ENCODE measurements at regions not wholly inside any gene's neighbourhood (a gene's known extent, or its start where the extent isn't known, plus 50 kb on each side); places are given as distances from the start of the nearest gene placed in this dataset.

DNA sequence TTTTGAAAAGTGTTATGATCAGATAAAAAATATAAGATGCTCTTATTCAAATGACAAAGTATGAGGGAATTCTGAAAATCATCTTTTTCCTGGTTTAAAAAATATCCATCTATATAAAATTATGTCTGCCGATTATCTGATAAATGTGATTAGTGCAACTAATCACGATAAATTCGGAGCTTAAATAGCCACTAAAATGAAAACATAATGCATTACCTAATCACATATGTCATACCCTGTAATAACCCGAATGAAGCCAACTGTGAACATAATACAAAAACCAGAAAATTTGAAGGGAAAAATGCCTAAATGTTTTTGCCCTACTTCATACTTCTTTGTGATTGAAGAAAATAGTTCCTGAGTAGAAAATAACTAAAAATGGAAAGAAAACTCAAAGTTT lies 808.4 kb upstream of the LUZP2 start:
- no peaks in the 10 kb centered on the region for H3K9me3 ChIP-seq (replicated peaks)
- H3K4me3 ChIP-seq = no peak overlapping the region
- TF ChIP-seq, protein P1, sequence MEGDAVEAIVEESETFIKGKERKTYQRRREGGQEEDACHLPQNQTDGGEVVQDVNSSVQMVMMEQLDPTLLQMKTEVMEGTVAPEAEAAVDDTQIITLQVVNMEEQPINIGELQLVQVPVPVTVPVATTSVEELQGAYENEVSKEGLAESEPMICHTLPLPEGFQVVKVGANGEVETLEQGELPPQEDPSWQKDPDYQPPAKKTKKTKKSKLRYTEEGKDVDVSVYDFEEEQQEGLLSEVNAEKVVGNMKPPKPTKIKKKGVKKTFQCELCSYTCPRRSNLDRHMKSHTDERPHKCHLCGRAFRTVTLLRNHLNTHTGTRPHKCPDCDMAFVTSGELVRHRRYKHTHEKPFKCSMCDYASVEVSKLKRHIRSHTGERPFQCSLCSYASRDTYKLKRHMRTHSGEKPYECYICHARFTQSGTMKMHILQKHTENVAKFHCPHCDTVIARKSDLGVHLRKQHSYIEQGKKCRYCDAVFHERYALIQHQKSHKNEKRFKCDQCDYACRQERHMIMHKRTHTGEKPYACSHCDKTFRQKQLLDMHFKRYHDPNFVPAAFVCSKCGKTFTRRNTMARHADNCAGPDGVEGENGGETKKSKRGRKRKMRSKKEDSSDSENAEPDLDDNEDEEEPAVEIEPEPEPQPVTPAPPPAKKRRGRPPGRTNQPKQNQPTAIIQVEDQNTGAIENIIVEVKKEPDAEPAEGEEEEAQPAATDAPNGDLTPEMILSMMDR (IDR thresholded peaks at IDR 0.05; ENCODE audit: borderline replicate concordance) = no peak
- H3K27ac ChIP-seq (replicated peaks) = no peak overlapping the region
- H3K36me3 ChIP-seq = no peaks in the 10 kb centered on the region
- no peaks in the 10 kb centered on the region for H3K27me3 ChIP-seq (ENCODE audit: low read depth)
- intact Hi-C loops (cut with micrococcal nuclease) = no loop called here
- DNase-seq = no peak
- H3K4me1 ChIP-seq = no peaks in the 10 kb centered on the region

DNA sequence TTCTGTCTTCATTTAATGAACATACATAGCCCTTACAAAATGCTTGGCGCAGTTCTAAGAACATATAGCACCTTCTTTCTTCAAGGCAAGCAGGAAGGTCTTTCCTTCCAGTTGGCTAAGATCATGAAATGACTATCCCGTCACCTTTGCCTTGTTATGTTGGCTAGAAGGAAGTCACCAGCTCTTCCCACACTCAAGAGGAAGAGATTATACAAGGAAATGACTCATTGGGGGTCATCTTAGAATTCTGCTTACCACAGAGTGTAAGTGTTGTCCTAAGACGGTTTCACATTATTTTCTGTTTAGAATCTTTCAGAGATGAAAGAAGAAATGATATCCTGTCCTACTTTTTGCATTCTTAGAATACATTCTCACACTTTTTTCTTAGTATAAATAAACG lies 808.0 kb upstream of the LUZP2 start:
- Histone ChIP-seq H3K9me3 (replicated peaks) (no peaks in the 10 kb centered on the region), H3K27me3 (ENCODE audit: low read depth) (no peaks in the 10 kb centered on the region), H3K4me3 (no peak overlapping the region), H3K4me1 (no peaks in the 10 kb centered on the region), H3K27ac (replicated peaks) (no peak overlapping the region), H3K36me3 (no peaks in the 10 kb centered on the region)
- intact Hi-C loops (cut with micrococcal nuclease) = no loop called here
- TF ChIP-seq, protein P1 (IDR thresholded peaks at IDR 0.05; ENCODE audit: borderline replicate concordance) = no peak
- no peak for DNase-seq

DNA sequence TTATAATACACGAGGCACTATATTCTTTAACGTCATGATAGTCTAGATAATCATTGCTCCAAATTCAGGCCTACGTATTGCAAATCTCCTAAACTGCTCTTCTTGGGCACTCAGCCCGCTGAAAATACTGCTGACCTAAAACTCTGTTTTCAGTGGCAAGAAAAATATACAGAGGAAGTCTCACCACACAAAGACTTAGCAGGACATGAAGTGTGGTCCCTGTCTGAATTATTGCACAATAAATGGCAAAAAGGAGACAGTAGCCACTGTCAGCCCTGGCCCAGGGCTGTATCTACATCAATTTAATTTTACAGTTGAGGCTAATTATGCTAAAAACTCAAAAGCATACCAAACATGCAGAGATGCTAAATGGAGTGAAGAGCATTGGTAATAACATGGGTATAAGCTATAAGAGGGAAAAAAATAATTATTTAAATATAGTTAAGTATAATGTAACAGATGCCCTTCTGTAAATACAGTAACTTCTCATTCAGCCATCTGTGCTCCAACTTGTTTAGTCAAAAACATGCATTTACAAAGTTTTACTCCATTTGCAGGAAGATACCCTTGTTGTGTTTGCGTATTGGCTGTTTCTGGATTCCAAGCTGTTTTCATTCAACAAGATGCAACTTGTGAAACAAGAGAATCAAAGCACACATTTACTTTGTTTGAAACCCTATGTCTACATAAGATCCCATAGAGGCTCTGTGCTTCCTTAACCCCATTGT lies 800.0 kb upstream of the LUZP2 start:
- TF ChIP-seq, protein P1 (IDR thresholded peaks at IDR 0.05; ENCODE audit: borderline replicate concordance) = no peak
- Histone ChIP-seq H3K4me1 (no peaks in the 10 kb centered on the region), H3K36me3 (no peaks in the 10 kb centered on the region), H3K27me3 (ENCODE audit: low read depth) (no peaks in the 10 kb centered on the region), H3K4me3 (no peak overlapping the region), H3K27ac (replicated peaks) (no peak overlapping the region), H3K9me3 (replicated peaks) (no peaks in the 10 kb centered on the region)
- DNase-seq = no peak
- intact Hi-C loops (cut with micrococcal nuclease) = no loop called here

DNA sequence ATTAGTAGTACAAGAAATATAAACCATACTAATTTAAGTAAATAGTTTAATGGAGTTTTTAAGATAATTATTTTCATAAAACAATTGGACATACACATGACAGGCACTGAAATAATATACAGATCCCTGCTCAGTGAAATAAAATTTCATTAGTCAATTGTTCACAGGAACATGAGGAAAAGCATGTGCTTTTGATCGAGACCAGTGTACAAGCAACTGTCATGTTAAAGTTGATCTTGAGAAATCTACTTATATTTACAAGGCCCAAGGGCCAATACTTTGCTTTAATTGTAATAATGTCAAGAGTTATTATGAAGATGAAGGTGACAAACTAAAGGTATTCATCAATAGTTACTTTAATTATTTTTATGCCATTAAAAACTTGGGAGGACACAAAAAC lies 792.7 kb upstream of the LUZP2 start:
- Histone ChIP-seq H3K9me3 (replicated peaks) (no peaks in the 10 kb centered on the region), H3K4me3 (no peak overlapping the region), H3K36me3 (no peaks in the 10 kb centered on the region), H3K27ac (replicated peaks) (no peak overlapping the region), H3K27me3 (ENCODE audit: low read depth) (no peaks in the 10 kb centered on the region), H3K4me1 (no peaks in the 10 kb centered on the region)
- intact Hi-C loops (cut with micrococcal nuclease) = no loop called here
- TF ChIP-seq, protein P1 (IDR thresholded peaks at IDR 0.05; ENCODE audit: borderline replicate concordance) = no peak
- no peak for DNase-seq

DNA sequence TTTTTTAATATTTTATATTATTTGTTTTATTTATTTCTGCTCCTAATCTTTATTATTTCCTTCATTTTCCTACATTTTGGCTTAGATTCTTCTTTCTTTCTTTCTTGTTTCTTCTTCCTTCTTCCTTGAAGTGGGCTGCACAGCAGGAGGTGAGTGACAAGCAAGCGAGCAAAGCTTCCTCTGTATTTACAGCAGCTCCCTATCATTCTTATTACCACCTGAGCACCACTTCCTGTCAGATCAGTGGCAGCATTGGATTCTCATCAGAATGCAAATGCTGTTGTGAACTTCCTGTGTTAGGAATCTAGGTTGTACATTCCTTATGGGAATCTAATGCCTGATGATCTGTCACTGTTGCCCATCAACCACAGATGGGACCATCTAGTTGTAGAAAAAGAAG lies 784.9 kb upstream of the LUZP2 start:
- Histone ChIP-seq H3K4me1 (no peaks in the 10 kb centered on the region), H3K36me3 (no peaks in the 10 kb centered on the region), H3K27ac (replicated peaks) (no peak overlapping the region), H3K4me3 (no peak overlapping the region), H3K9me3 (replicated peaks) (peaks cover 31% of the 10 kb centered on the region), H3K27me3 (ENCODE audit: low read depth) (no peaks in the 10 kb centered on the region)
- TF ChIP-seq, protein P1 (IDR thresholded peaks at IDR 0.05; ENCODE audit: borderline replicate concordance) = no peak
- DNase-seq = no peak
- intact Hi-C loops (cut with micrococcal nuclease) = no loop called here
